Mesenchymal stem cell (in vitro differentiated cells and primary cell): ENCODE measurements at regions not wholly inside any gene's neighbourhood (a gene's known extent, or its start where the extent isn't known, plus 50 kb on each side); places are given as distances from the start of the nearest gene placed in this dataset.

Experiments used
- DNase-seq: peaks from one replicate; pipeline ENCODE4 v3.0.0-alpha.2; 2013
- H2AFZ ChIP-seq: one replicate; pipeline ENCODE4 v1.6.1; 2013; ENCODE audit warnings: low read depth, mild to moderate bottlenecking, control low read depth, inconsistent platforms, low read length, moderate library complexity
- H2AK5ac ChIP-seq: 2 replicates; pipeline ENCODE4 v1.6.1; 2013; ENCODE audit warnings: low read length, moderate library complexity, mild to moderate bottlenecking, inconsistent platforms; ENCODE audit not compliant: severe bottlenecking
- H2BK120ac ChIP-seq: one replicate; pipeline ENCODE4 v1.6.1; 2013; ENCODE audit warnings: low read depth, mild to moderate bottlenecking, inconsistent platforms, low read length, moderate library complexity
- H2BK12ac ChIP-seq, 2 experiments: one replicate each; pipeline ENCODE4 v1.6.1; 2013; ENCODE audit warnings: inconsistent platforms in 2 of 2, low read length in 2 of 2, mild to moderate bottlenecking in 2 of 2, moderate library complexity in 2 of 2, control low read depth in 1 of 2
- H2BK15ac ChIP-seq: one replicate; pipeline ENCODE4 v1.6.1; 2013; ENCODE audit warnings: mild to moderate bottlenecking, low read depth, inconsistent platforms; ENCODE audit not compliant: poor library complexity, severe bottlenecking
- H2BK5ac ChIP-seq: 2 replicates; pipeline ENCODE4 v1.6.1; 2013; ENCODE audit warnings: low read depth, mild to moderate bottlenecking, low read length, control low read depth, inconsistent platforms; ENCODE audit not compliant: poor library complexity, severe bottlenecking
- H3K14ac ChIP-seq, 2 experiments: one replicate each; pipeline ENCODE4 v1.6.1; 2013; ENCODE audit warnings: inconsistent platforms in 2 of 2, low read length in 2 of 2, control low read depth in 1 of 2, mild to moderate bottlenecking in 1 of 2, moderate library complexity in 1 of 2
- H3K18ac ChIP-seq, 2 experiments: one replicate each; pipeline ENCODE4 v1.6.1; 2013; ENCODE audit warnings: inconsistent platforms in 2 of 2, low read length in 2 of 2, control low read depth in 1 of 2, low read depth in 1 of 2, mild to moderate bottlenecking in 1 of 2
- H3K23ac ChIP-seq, 2 experiments: one replicate each; pipeline ENCODE4 v1.6.1; 2013; ENCODE audit warnings: inconsistent platforms in 2 of 2, low read length in 2 of 2, mild to moderate bottlenecking in 2 of 2, moderate library complexity in 2 of 2, control low read depth in 1 of 2
- H3K27ac ChIP-seq: 2 replicates; pipeline ENCODE4 v1.5.1; 2013; ENCODE audit warnings: mild to moderate bottlenecking, moderate library complexity, low read length, control low read depth, inconsistent platforms; ENCODE audit not compliant: poor library complexity, severe bottlenecking
- H3K27me3 ChIP-seq, 2 experiments: 2 replicates each; pipeline versions ENCODE4 v1.6.1 to v1.7.0; 2013; ENCODE audit warnings: low read length in 2 of 2, mild to moderate bottlenecking in 2 of 2, moderate library complexity in 2 of 2, control low read depth in 1 of 2, inconsistent platforms in 1 of 2; ENCODE audit not compliant: control insufficient read depth in 1 of 2, insufficient read depth in 1 of 2
- H3K36me3 ChIP-seq, 2 experiments: 2 replicates each; pipeline versions ENCODE4 v1.6.1 to v1.7.0; 2013; ENCODE audit warnings: low read length in 2 of 2, control low read depth in 1 of 2, inconsistent platforms in 1 of 2, low read depth in 1 of 2, mild to moderate bottlenecking in 1 of 2; ENCODE audit not compliant: insufficient read depth in 2 of 2, control insufficient read depth in 1 of 2
- H3K4ac ChIP-seq, 2 experiments: one replicate each; pipeline ENCODE4 v1.6.1; 2013; ENCODE audit warnings: inconsistent platforms in 2 of 2, low read length in 2 of 2, mild to moderate bottlenecking in 2 of 2, moderate library complexity in 2 of 2, control low read depth in 1 of 2, low read depth in 1 of 2
- H3K4me1 ChIP-seq: 2 replicates; pipeline ENCODE4 v1.6.1; 2013; ENCODE audit warnings: low read depth, low read length, control low read depth; ENCODE audit not compliant: control insufficient read depth, insufficient read depth
- H3K4me2 ChIP-seq: 2 replicates; pipeline ENCODE4 v1.6.1; 2013; ENCODE audit warnings: low read length, mild to moderate bottlenecking, inconsistent platforms; ENCODE audit not compliant: poor library complexity, severe bottlenecking
- H3K4me3 ChIP-seq, 2 experiments: 2 replicates each; pipeline versions ENCODE4 v1.5.1 to v1.7.0; 2013; ENCODE audit warnings: low read length in 2 of 2, mild to moderate bottlenecking in 2 of 2, control low read depth in 1 of 2, low read depth in 1 of 2; ENCODE audit not compliant: insufficient read depth in 1 of 2
- H3K79me1 ChIP-seq: replicated peaks from 2 replicates; pipeline ENCODE4 v1.6.1; 2013; ENCODE audit warnings: mild to moderate bottlenecking, control low read depth, low read length, inconsistent platforms; ENCODE audit not compliant: poor library complexity, severe bottlenecking
- H3K9ac ChIP-seq: 2 replicates; pipeline ENCODE4 v1.7.0; 2013; ENCODE audit warnings: mild to moderate bottlenecking, low read length, moderate library complexity
- H3K9me3 ChIP-seq: 2 replicates; pipeline ENCODE4 v1.7.0; 2013; ENCODE audit warnings: mild to moderate bottlenecking, low read length; ENCODE audit not compliant: control insufficient read depth
- H4K8ac ChIP-seq: one replicate; pipeline ENCODE4 v1.6.1; 2013; ENCODE audit warnings: inconsistent platforms, mild to moderate bottlenecking, low read length, moderate library complexity
- H4K91ac ChIP-seq: one replicate; pipeline ENCODE4 v1.6.1; 2013; ENCODE audit warnings: mild to moderate bottlenecking, low read length, inconsistent platforms
- WGBS: methylation state at CpG from one replicate; pipeline ENCODE4 v1.1.7; 2013; ENCODE audit warnings: mixed read lengths; 5-methylcytosine and 5-hydroxymethylcytosine counted together

DNA sequence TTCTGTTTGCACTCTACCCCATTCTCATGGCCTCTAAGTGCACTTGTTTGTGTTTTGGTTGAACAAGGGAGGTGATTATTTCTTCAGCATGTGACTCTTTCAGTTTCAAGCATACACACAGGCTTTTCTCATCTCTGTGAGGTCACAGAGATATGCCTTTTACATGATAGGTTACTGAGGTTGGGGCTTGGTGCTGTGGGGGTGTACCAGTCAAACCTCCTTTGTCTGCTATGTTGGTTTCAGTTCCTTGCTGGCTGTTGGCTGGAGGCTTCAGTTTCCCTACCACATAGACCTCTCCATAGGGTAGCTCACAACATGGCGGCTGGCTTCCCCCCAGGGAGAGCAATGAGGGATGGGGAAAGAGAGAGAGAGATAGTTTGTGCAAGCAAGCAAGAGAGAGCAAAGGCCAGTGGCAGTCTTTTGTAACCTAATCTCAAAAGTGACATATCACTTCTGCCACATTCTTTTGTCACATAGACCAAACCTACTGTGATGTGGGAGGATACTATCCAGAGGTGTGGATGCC is 96.7 kb upstream of the SEMA6A start:
- H3K27ac ChIP-seq = no peak overlapping the region
- no peak overlapping the region for H3K4me3 ChIP-seq
- DNase-seq = no peak
- no peak overlapping the region for H4K91ac ChIP-seq
- H3K4ac ChIP-seq = no peak overlapping the region
- H2AK5ac ChIP-seq = peak overlapping the region; percentile 6
- H3K18ac ChIP-seq = peak overlapping the region in 1 of 2 experiments; percentile 14
- no peak overlapping the region for H3K4me2 ChIP-seq
- no CpG with 5 or more reads among the region's 1 CpG for WGBS
- H2BK5ac ChIP-seq = no peak overlapping the region
- H4K8ac ChIP-seq = no peak overlapping the region
- H2BK15ac ChIP-seq = no peak overlapping the region
- no peaks in the 10 kb centered on the region for H3K79me1 ChIP-seq
- H3K4me1 ChIP-seq = peaks cover 5% of the 10 kb centered on the region
- no peak overlapping the region for H3K14ac ChIP-seq
- H3K9me3 ChIP-seq = no peaks in the 10 kb centered on the region
- H3K27me3 ChIP-seq = no peaks in the 10 kb centered on the region
- peak overlapping the region in 1 of 2 experiments; percentile 24 for H3K23ac ChIP-seq
- H2AFZ ChIP-seq = no peak overlapping the region
- no peak overlapping the region for H2BK120ac ChIP-seq
- no peak overlapping the region for H2BK12ac ChIP-seq
- no peaks in the 10 kb centered on the region for H3K36me3 ChIP-seq
- no peak overlapping the region for H3K9ac ChIP-seq

DNA sequence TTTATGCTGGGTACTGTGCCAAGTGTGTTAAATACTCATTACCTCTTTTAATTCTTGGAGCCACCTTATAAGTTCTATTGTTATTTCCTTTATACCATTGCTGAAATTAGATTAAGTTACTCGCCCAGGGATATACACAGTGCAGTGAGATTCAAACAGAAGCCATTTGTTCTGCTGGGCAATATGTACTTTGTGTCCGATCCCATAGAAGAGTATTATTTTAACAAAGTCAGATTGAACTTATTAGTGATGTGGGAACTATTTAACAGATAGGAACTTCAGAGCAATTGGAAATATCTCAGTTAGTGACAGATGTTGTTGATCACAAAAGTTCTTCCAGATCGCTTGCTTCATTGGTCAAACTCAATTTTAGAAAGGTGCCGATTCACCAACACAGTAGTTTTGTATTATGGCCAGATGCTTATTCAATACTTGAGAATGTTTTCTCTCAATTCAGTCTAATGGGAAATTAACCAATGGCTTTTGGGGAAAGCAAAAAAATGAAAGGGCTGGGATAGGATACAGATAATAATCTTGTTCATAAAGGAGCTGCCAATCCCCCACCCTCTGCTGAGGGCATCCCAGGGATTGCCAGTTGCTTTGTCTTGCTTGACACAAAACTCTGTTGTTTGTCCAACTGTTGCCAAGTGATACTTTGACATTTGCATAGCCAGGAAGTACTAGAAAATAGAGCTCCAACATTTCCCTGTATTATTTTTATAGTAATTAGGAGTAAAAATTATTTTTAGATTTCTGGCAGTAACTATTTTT is 94.8 kb upstream of the SEMA6A start:
- Histone ChIP-seq H2AK5ac (no peak overlapping the region), H2BK5ac (no peak overlapping the region), H3K4me3 (no peak overlapping the region), H3K27ac (no peak overlapping the region), H2BK12ac (no peak overlapping the region), H3K18ac (no peak overlapping the region), H3K9ac (no peak overlapping the region), H4K8ac (no peak overlapping the region), H3K14ac (no peak overlapping the region), H3K79me1 (no peaks in the 10 kb centered on the region), H2BK120ac (no peak overlapping the region), H3K36me3 (no peaks in the 10 kb centered on the region), H4K91ac (no peak overlapping the region), H2BK15ac (no peak overlapping the region), H3K4me2 (no peak overlapping the region), H3K9me3 (no peaks in the 10 kb centered on the region), H3K4me1 (peaks cover 5% of the 10 kb centered on the region), H3K27me3 (no peaks in the 10 kb centered on the region), H3K23ac (no peak overlapping the region), H3K4ac (no peak overlapping the region), H2AFZ (no peak overlapping the region)
- no peak for DNase-seq
- 98% methylated on average over 3 of the region's 4 CpGs for WGBS

DNA sequence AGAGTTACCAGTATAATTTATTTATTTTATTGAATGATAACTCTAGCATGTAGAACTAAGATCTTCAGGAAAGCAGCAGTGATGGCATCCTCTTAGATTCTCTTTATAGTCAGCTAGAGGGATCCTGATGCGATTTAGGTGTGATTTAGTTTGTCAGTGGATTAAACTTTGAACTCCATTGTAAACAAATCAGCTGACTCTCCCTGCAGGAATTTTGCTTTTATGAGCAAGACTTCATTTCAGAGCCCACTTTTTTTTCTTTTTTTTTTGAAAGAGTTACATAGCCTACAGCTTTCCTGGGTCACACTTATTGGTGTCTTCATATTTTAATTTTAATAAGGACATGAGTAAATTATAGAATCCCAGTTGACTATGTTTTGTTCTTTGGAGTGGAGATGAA is 93.8 kb upstream of the SEMA6A start:
- H3K36me3 ChIP-seq = no peaks in the 10 kb centered on the region
- H2BK15ac ChIP-seq = no peak overlapping the region
- no peak overlapping the region for H3K9ac ChIP-seq
- no peak overlapping the region for H2BK5ac ChIP-seq
- no peak overlapping the region for H4K91ac ChIP-seq
- no peak overlapping the region for H3K27ac ChIP-seq
- no peaks in the 10 kb centered on the region for H3K27me3 ChIP-seq
- H3K4me3 ChIP-seq = no peak overlapping the region
- H3K79me1 ChIP-seq = no peaks in the 10 kb centered on the region
- peaks cover 5% of the 10 kb centered on the region for H3K4me1 ChIP-seq
- DNase-seq = peak; percentile 52
- H3K14ac ChIP-seq = no peak overlapping the region
- H2BK12ac ChIP-seq = no peak overlapping the region
- no peaks in the 10 kb centered on the region for H3K9me3 ChIP-seq
- no peak overlapping the region for H2BK120ac ChIP-seq
- no peak overlapping the region for H3K18ac ChIP-seq
- H4K8ac ChIP-seq = no peak overlapping the region
- H3K4ac ChIP-seq = no peak overlapping the region
- H3K23ac ChIP-seq = no peak overlapping the region
- no peak overlapping the region for H3K4me2 ChIP-seq
- H2AK5ac ChIP-seq = no peak overlapping the region
- 0% methylated on average over 1 of the region's 1 CpG for WGBS
- H2AFZ ChIP-seq = no peak overlapping the region

DNA sequence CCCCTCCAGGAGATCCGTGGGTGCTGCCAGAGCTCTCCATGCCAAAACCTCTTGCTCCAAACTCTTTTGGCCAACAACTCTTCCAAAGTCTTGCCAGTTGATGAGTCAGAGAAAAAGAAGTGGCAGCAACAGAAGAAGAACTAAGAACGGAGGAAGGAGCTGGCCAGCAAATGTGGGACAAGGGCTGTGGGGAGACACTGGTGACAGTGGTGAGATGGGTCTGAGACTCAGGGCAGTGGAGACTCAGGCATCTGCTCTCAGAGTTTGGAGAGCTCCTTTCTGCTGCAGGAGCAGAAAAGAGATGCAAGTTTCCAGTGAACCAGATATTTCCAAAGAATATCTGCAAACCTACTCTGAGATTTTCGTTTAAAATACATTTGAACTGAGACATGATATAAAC is 92.3 kb upstream of the SEMA6A start:
- H3K4ac ChIP-seq = no peak overlapping the region
- no peak overlapping the region for H3K4me2 ChIP-seq
- no peak overlapping the region for H2AFZ ChIP-seq
- H3K14ac ChIP-seq = no peak overlapping the region
- peaks cover 2% of the 10 kb centered on the region for H3K9me3 ChIP-seq
- H4K91ac ChIP-seq = no peak overlapping the region
- no peaks in the 10 kb centered on the region for H3K36me3 ChIP-seq
- no peak overlapping the region for H2BK15ac ChIP-seq
- no peaks in the 10 kb centered on the region for H3K27me3 ChIP-seq
- no peak overlapping the region for H4K8ac ChIP-seq
- 75% methylated on average over 2 of the region's 3 CpGs for WGBS
- no peak overlapping the region for H3K18ac ChIP-seq
- H2BK5ac ChIP-seq = no peak overlapping the region
- H3K9ac ChIP-seq = no peak overlapping the region
- peaks cover 3% of the 10 kb centered on the region for H3K4me1 ChIP-seq
- DNase-seq = no peak
- H3K27ac ChIP-seq = no peak overlapping the region
- no peak overlapping the region for H3K4me3 ChIP-seq
- no peak overlapping the region for H2AK5ac ChIP-seq
- no peak overlapping the region for H3K23ac ChIP-seq
- H2BK120ac ChIP-seq = no peak overlapping the region
- no peaks in the 10 kb centered on the region for H3K79me1 ChIP-seq
- H2BK12ac ChIP-seq = no peak overlapping the region
